K562 (cell line): ENCODE measurements at regions not wholly inside any gene's neighbourhood (a gene's known extent, or its start where the extent isn't known, plus 50 kb on each side); places are given as distances from the start of the nearest gene placed in this dataset.

ENCODE experiments used
- ATAC-seq: fragments of 200-7000 bp; cut with Tn5 transposase; 3 replicates; pipeline ENCODE4 v1.9.1; 2020; ENCODE audit warnings: moderate library complexity
- BruUV-seq: library from RNA; stranded (reverse); fragments of 400-500 nt; replicated peaks from 2 replicates; lab custom pipeline; 2021; lab: Mats Ljungman, UMichigan
- CTCF ChIA-PET: fragments of 300-600 bp; formaldehyde crosslinking; extraction: SDS; loops from one replicate; lab custom pipeline; 2021; ENCODE audit warnings: low intra/inter-chr PET ratio; lab: Yijun Ruan, JAX
- POLR2A ChIA-PET: fragments of 300-600, 350-650 bp; sonication (Branson Sonifier 250); formaldehyde crosslinking; extraction: SDS; loops from one replicate; lab custom pipeline; 2021; ENCODE audit warnings: antibody characterized with exemption, inconsistent platforms; lab: Yijun Ruan, JAX
- DNase-seq, 4 experiments: peaks; one replicate each; pipeline versions ENCODE4 v3.0.0 to v3.0.0-alpha.2; 2011 to 2018; ENCODE audit warnings: low spot score in 3 of 4, mixed read lengths in 3 of 4; ENCODE audit errors: extremely low read depth in 1 of 4
- FAIRE-seq: peaks from 2 replicates; lab custom pipeline; 2011; peaks lifted over from hg19 to GRCh38; lab: Jason Lieb, UNC
- H2AFZ ChIP-seq: 2 replicates; pipeline ENCODE4 v1.6.0; 2011; ENCODE audit warnings: low read depth, low read length, control low read depth, inconsistent platforms
- H3K27ac ChIP-seq: fragments of 200-600 bp; 3 replicates; pipeline ENCODE4 v1.8.0; 2011; ENCODE audit warnings: low read depth, mild to moderate bottlenecking, control low read depth, inconsistent platforms, low read length, moderate library complexity, mixed read lengths; ENCODE audit errors: extremely low read depth
- H3K27me3 ChIP-seq, 2 experiments: fragments of 300-600 bp in 1 of 2; 2 replicates in 1 of 2; 3 replicates in 1 of 2; pipeline versions ENCODE4 v1.6.0 to v1.8.0; 2011; ENCODE audit warnings: inconsistent platforms in 2 of 2, low read length in 2 of 2, mild to moderate bottlenecking in 1 of 2, mixed read lengths in 1 of 2, moderate library complexity in 1 of 2; ENCODE audit not compliant: control insufficient read depth in 2 of 2, insufficient read depth in 2 of 2
- H3K36me3 ChIP-seq: fragments of 300-600 bp; 3 replicates; pipeline ENCODE4 v1.8.0; 2011; ENCODE audit warnings: mild to moderate bottlenecking, low read length, inconsistent platforms; ENCODE audit not compliant: control insufficient read depth, insufficient read depth
- H3K4me1 ChIP-seq, 2 experiments: fragments of 200-600 bp in 1 of 2; replicated peaks in 1 of 2; 2 replicates in 1 of 2; 3 replicates in 1 of 2; pipeline versions ENCODE4 v1.5.1 to v1.8.0; 2011; ENCODE audit warnings: inconsistent platforms in 2 of 2, low read length in 2 of 2, mild to moderate bottlenecking in 1 of 2, mixed read lengths in 1 of 2, moderate library complexity in 1 of 2; ENCODE audit not compliant: control insufficient read depth in 2 of 2, insufficient read depth in 2 of 2
- H3K4me2 ChIP-seq: 2 replicates; pipeline ENCODE4 v1.6.1; 2011; ENCODE audit warnings: low read length, control low read depth, inconsistent platforms, mixed read lengths; ENCODE audit not compliant: insufficient read depth
- H3K4me3 ChIP-seq: fragments of 200-600 bp; sonication (generic), shearing (Covaris generic); 2 replicates; pipeline ENCODE4 v1.5.1; 2016; ENCODE audit warnings: control low read depth, inconsistent platforms
- H3K79me2 ChIP-seq: fragments of 200-600 bp; 3 replicates; pipeline ENCODE4 v1.8.0; 2011; ENCODE audit warnings: low read length, inconsistent platforms; ENCODE audit not compliant: control insufficient read depth, insufficient read depth
- H3K9ac ChIP-seq, 2 experiments: 2 replicates each; pipeline versions ENCODE4 v1.6.0 to v1.6.1; 2011; ENCODE audit warnings: low read depth in 2 of 2, low read length in 2 of 2, control low read depth in 1 of 2, inconsistent platforms in 1 of 2, mild to moderate bottlenecking in 1 of 2, mixed read lengths in 1 of 2; ENCODE audit not compliant: insufficient read depth in 1 of 2
- H3K9me1 ChIP-seq: one replicate; pipeline ENCODE4 v1.6.0; 2011; ENCODE audit warnings: inconsistent platforms, mild to moderate bottlenecking, low read length, moderate library complexity; ENCODE audit not compliant: control insufficient read depth, insufficient read depth
- H3K9me3 ChIP-seq: replicated peaks from 2 replicates; pipeline ENCODE4 v1.5.1; 2011; ENCODE audit warnings: low read depth, low read length, inconsistent platforms; ENCODE audit not compliant: control insufficient read depth, insufficient read depth
- H4K20me1 ChIP-seq: replicated peaks from 2 replicates; pipeline ENCODE4 v1.6.1; 2011; ENCODE audit warnings: low read length, inconsistent platforms, mixed read lengths; ENCODE audit not compliant: control insufficient read depth, insufficient read depth
- ATF6 ChIP-seq: sonication (generic); formaldehyde crosslinking; IDR thresholded peaks from 2 replicates; pipeline ENCODE4 v1.4.0; 2020; ENCODE audit warnings: mild to moderate bottlenecking, missing genetic modification reagents
- CBX5 ChIP-seq: IDR thresholded peaks from 2 replicates; pipeline ENCODE4 v1.6.1; 2014; ENCODE audit warnings: low read depth, borderline replicate concordance
- CHD2 ChIP-seq: IDR thresholded peaks from 2 replicates; pipeline ENCODE4 v1.6.1; 2011; ENCODE audit warnings: low read depth, low read length
- CREB1 ChIP-seq, 2 experiments: sonication (generic) in 1 of 2; formaldehyde crosslinking in 1 of 2; IDR thresholded peaks; 2 replicates each; pipeline versions ENCODE4 v1.6.1 to v1.8.0; 2012 to 2022; ENCODE audit warnings: inconsistent platforms in 1 of 2, mild to moderate bottlenecking in 1 of 2, missing genetic modification reagents in 1 of 2, moderate library complexity in 1 of 2
- E4F1 ChIP-seq: fragments of 250-450 bp; sonication (Bioruptor Pico); IDR thresholded peaks from 2 replicates; pipeline ENCODE4 v1.5.0; 2021; ENCODE audit warnings: mild to moderate bottlenecking, borderline replicate concordance
- HEY1 ChIP-seq: fragments of 250-450 bp; sonication (Bioruptor Pico); IDR thresholded peaks from 2 replicates; pipeline ENCODE4 v1.5.0; 2020; ENCODE audit warnings: mild to moderate bottlenecking, moderate library complexity, borderline replicate concordance
- JUNB ChIP-seq: fragments of 450-650 bp; formaldehyde crosslinking; conservative IDR thresholded peaks from 2 replicates; pipeline ENCODE4 v1.4.0; 2020; ENCODE audit warnings: mild to moderate bottlenecking
- NR2C1 ChIP-seq, 2 experiments: fragments of 450-650 bp; IDR thresholded peaks; 2 replicates each; pipeline ENCODE4 v1.6.1; 2017; ENCODE audit warnings: mild to moderate bottlenecking in 2 of 2, antibody characterized with exemption in 1 of 2, inconsistent platforms in 1 of 2, missing compliant biosample characterization in 1 of 2, missing genetic modification characterization in 1 of 2
- NR2C2 ChIP-seq, 2 experiments: fragments of 200-800 bp in 1 of 2; sonication (Bioruptor generic) in 1 of 2; sonication (generic) in 1 of 2; formaldehyde crosslinking in 1 of 2; IDR thresholded peaks; 2 replicates each; pipeline versions ENCODE4 v1.6.1 to v1.8.0; 2016 to 2022; ENCODE audit warnings: mild to moderate bottlenecking in 1 of 2, missing compliant biosample characterization in 1 of 2, missing genetic modification characterization in 1 of 2, missing genetic modification reagents in 1 of 2
- POLR2G ChIP-seq: fragments of 200-400 bp; formaldehyde crosslinking; IDR thresholded peaks from 2 replicates; pipeline ENCODE4 v1.6.1; 2017; ENCODE audit warnings: low read depth, mild to moderate bottlenecking, antibody characterized with exemption, low read length, moderate library complexity
- TAL1 ChIP-seq: fragments of 450-650 bp; IDR thresholded peaks from 2 replicates; pipeline ENCODE4 v1.6.1; 2016; ENCODE audit warnings: mild to moderate bottlenecking
- YBX1 ChIP-seq: fragments of 450-650 bp; IDR thresholded peaks from 2 replicates; pipeline ENCODE4 v1.7.1; 2016; ENCODE audit warnings: mild to moderate bottlenecking
- ZC3H8 ChIP-seq: fragments of 450-650 bp; IDR thresholded peaks from 2 replicates; pipeline ENCODE4 v1.6.1; 2017
- ZNF140 ChIP-seq: fragments of 250-450 bp; sonication (Bioruptor Pico); IDR thresholded peaks from 2 replicates; pipeline ENCODE4 v1.8.0; 2021; ENCODE audit warnings: moderate library complexity, mild to moderate bottlenecking, inconsistent platforms
- ZNF518B ChIP-seq: fragments of 250-450 bp; sonication (Bioruptor Pico); IDR thresholded peaks from 2 replicates; pipeline ENCODE4 v1.5.0; 2021; ENCODE audit warnings: mild to moderate bottlenecking, moderate library complexity
- ZZZ3 ChIP-seq: fragments of 450-650 bp; IDR thresholded peaks from 2 replicates; pipeline ENCODE4 v1.6.1; 2016; ENCODE audit warnings: antibody characterized with exemption, mild to moderate bottlenecking, moderate library complexity
- WGBS: fragments of 100-300 bp; shearing (Covaris generic); methylation state at CpG from one replicate; pipeline ENCODE4 v1.1.6; 2016; ENCODE audit warnings: low coverage, mixed read lengths; ENCODE audit not compliant: insufficient coverage; ENCODE audit errors: missing lambda C conversion rate; 5-methylcytosine and 5-hydroxymethylcytosine counted together
- in situ Hi-C: fragments of 300-500 bp; cut with MboI; formaldehyde crosslinking; loops from 4 replicates; pipeline ENCODE4 v1.15.0; 2018; ENCODE audit warnings: inconsistent platforms, mixed read lengths
- intact Hi-C: fragments of 100-400 bp; cut with micrococcal nuclease; formaldehyde crosslinking; loops from 2 replicates; pipeline ENCODE4 v1.14.2; 2022

- H3K4me1 ChIP-seq = no peaks in the 10 kb centered on the region
- TF ChIP-seq YBX1 (no peak), JUNB (CRISPR knock-in tag) (no peak), CBX5 (no peak), NR2C1 (IDR thresholded peaks at IDR 0.05) (no peak), NR2C1 (tag; IDR thresholded peaks at IDR 0.05) (no peak), POLR2G (no peak), HEY1 (CRISPR knock-in tag) (no peak), CHD2 (no peak), ATF6 (CRISPR knock-in tag) (no peak), ZNF518B (CRISPR knock-in tag) (no peak), ZZZ3 (no peak), NR2C2 (CRISPR knock-in tag; IDR thresholded peaks at IDR 0.05) (no peak), NR2C2 (tag; IDR thresholded peaks at IDR 0.05) (no peak), ZC3H8 (no peak), CREB1 (IDR thresholded peaks at IDR 0.05) (no peak), CREB1 (CRISPR knock-in tag; IDR thresholded peaks at IDR 0.05) (no peak), TAL1 (no peak), ZNF140 (CRISPR knock-in tag) (no peak), E4F1 (CRISPR knock-in tag) (no peak)
- 6% methylated on average over 1 of the region's 1 CpG for WGBS
These were observed 1578.4 kb upstream of the IGFBP7 start for GRCh38 chr4:58688568-58688967.

More at GRCh38 chr4:58688568-58688967, 1578.4 kb upstream of the IGFBP7 start:
- Histone ChIP-seq H3K9me1 (no peaks in the 10 kb centered on the region), H3K4me3 (no peak overlapping the region), H3K36me3 (no peaks in the 10 kb centered on the region), H3K27me3 (no peaks in the 10 kb centered on the region), H3K4me2 (no peak overlapping the region), H4K20me1 (no peaks in the 10 kb centered on the region), H2AFZ (no peak overlapping the region), H3K79me2 (no peaks in the 10 kb centered on the region), H3K9me3 (no peaks in the 10 kb centered on the region; the same call in 1 of the 2 replicates), H3K9ac (no peak overlapping the region), H3K27ac (no peak overlapping the region)
- intact Hi-C loops (no loop called here), in situ Hi-C loops (no loop called here)
- DNase-seq (no peak), ATAC-seq (no peak), FAIRE-seq (no peak)
- POLR2A ChIA-PET = no interaction called here
- BruUV-seq = no TSS peak
- CTCF ChIA-PET = no interaction called here
